RWPE1 (cell line): ENCODE measurements at regions not wholly inside any gene's neighbourhood (a gene's known extent, or its start where the extent isn't known, plus 50 kb on each side); places are given as distances from the start of the nearest gene placed in this dataset.

Experiments
- CTCF ChIA-PET: fragments of 350-600 bp; sonication (Branson Sonifier 250); formaldehyde crosslinking; extraction: SDS; loops from one replicate; lab custom pipeline; 2021; lab: Yijun Ruan, JAX
- POLR2A ChIA-PET: fragments of 400-600 bp; formaldehyde crosslinking; extraction: SDS; loops from one replicate; lab custom pipeline; 2020; ENCODE audit warnings: antibody characterized with exemption; ENCODE audit not compliant: low non-redundant PET; lab: Yijun Ruan, JAX
- DNase-seq: peaks from one replicate; pipeline ENCODE4 v3.0.0; 2012; ENCODE audit warnings: low spot score
- H3K27ac ChIP-seq: fragments of 450-650 bp; 2 replicates; pipeline ENCODE4 v1.5.1; 2017
- CTCF ChIP-seq: fragments of 450-650 bp; conservative IDR thresholded peaks from 2 replicates; pipeline ENCODE4 v1.5.1; 2017; ENCODE audit warnings: low read depth, mild to moderate bottlenecking

- no peak for TF ChIP-seq CTCF
- POLR2A ChIA-PET = no interaction called here
- no peak overlapping the region for H3K27ac ChIP-seq
- DNase-seq = no peak
- CTCF ChIA-PET = interaction anchor here (0.6 kb wide), 1 partner anchor 193 kb away, joined by 4 read pairs; no protein-coding TSS in a partner anchor
Observed at GRCh38 chr3:170643831-170644230, 58.0 kb upstream of the SLC7A14 start.

DNA sequence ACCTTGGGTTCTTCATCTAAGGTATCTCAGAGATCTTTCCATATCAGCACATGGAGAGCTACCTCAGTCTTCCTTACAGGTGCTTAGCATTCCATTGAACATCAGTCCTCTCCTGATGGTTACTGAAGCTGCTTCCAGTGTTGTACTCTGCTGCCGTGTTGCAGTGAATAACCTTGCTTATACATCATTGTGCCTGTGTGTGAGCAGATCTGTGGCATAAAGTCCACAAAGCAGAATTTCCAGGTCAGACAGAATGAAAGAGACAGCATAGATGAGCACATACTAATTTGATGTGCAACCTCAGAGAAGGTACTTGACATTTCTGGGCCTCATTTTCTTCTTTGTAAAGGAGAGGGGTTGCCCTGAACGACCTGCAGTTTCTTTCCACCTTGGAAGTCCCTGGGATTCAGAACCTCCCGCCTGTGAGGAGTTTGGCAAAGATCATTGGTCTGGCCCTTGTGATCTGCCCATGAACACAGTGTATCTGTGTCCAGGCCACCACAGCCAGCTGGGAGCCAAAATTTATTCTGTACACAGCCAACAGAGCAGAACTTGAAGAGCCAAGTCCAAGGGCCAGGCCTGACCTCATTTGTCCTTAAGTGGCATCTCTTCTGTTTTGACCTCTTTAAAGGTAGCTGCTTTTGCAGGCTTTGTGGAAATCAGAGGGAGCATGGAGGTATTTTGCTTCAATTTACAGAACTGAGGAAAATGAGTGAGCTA, 57.2 kb upstream of the SLC7A14 start:
- H3K27ac ChIP-seq = no peak overlapping the region
- TF ChIP-seq CTCF = no peak
- ChIA-PET CTCF (interaction anchor here (0.7 kb wide), 1 partner anchor 168 kb away, joined by 3 read pairs; no protein-coding TSS in a partner anchor), POLR2A (no interaction called here)
- DNase-seq = no peak

GRCh38 chr3:170641510-170642236, 55.8 kb upstream of the SLC7A14 start:
- no peak overlapping the region for H3K27ac ChIP-seq
- CTCF ChIA-PET = interaction anchor here (0.7 kb wide), 1 partner anchor 1759 kb away, joined by 7 read pairs; no protein-coding TSS in a partner anchor
- TF ChIP-seq CTCF = no peak
- POLR2A ChIA-PET = no interaction called here
- no peak for DNase-seq

- CTCF ChIA-PET = no interaction called here
Observed at GRCh38 chr3:170640737-170641171, 54.9 kb upstream of the SLC7A14 start.

GRCh38 chr3:170638988-170639387, 53.1 kb upstream of the SLC7A14 start:
- DNase-seq = no peak
- H3K27ac ChIP-seq = no peak overlapping the region
- ChIA-PET POLR2A (no interaction called here), CTCF (interaction anchor here (0.6 kb wide), 2 partner anchors 198 to 208 kb away, joined by 3 read pairs; no protein-coding TSS in a partner anchor)
- TF ChIP-seq CTCF = no peak

More at GRCh38 chr3:170640737-170641171, 54.9 kb upstream of the SLC7A14 start:
- TF ChIP-seq CTCF = no peak
- DNase-seq = no peak
- POLR2A ChIA-PET = no interaction called here
- no peak overlapping the region for H3K27ac ChIP-seq

DNA sequence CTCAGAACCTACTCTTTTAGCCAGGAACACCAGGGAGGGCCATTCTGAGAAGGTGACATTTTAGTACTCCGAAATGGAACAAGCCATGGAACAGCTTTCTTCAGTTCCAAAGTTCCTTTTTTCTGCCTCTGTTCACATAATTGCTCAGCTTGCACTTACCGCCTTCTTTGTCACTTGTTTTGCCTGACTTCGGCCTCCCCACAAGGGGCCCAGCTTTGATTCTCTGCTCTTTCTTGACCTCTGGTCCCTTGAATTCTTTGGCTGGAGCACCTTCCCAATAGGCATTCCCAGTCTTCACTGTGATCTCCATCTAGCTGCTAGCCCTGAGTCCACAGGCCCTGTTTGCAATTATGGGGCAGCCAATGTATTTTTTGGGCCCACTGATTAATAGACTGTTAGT, 51.4 kb upstream of the SLC7A14 start:
- no peak overlapping the region for H3K27ac ChIP-seq
- POLR2A ChIA-PET = no interaction called here
- DNase-seq = no peak

More for the DNA sequence above, 51.4 kb upstream of the SLC7A14 start:
- no peak for TF ChIP-seq CTCF
- CTCF ChIA-PET = interaction anchor here (0.6 to 0.7 kb wide), 2 partner anchors 27 to 54 kb away, joined by 3 to 4 read pairs; no protein-coding TSS in a partner anchor
